NCI-H128 (cell line): ENCODE measurements at regions not wholly inside any gene's neighbourhood (a gene's known extent, or its start where the extent isn't known, plus 50 kb on each side); places are given as distances from the start of the nearest gene placed in this dataset.

Source experiments
- DNase-seq: peaks from one replicate; lab custom pipeline; 2025; ENCODE audit not compliant: unreplicated experiment; lab: John Stamatoyannopoulos, UW

GRCh38 chr4:151998723-151999122 is 237.9 kb upstream of the GATB start:
- DNase-seq = no peak

DNA sequence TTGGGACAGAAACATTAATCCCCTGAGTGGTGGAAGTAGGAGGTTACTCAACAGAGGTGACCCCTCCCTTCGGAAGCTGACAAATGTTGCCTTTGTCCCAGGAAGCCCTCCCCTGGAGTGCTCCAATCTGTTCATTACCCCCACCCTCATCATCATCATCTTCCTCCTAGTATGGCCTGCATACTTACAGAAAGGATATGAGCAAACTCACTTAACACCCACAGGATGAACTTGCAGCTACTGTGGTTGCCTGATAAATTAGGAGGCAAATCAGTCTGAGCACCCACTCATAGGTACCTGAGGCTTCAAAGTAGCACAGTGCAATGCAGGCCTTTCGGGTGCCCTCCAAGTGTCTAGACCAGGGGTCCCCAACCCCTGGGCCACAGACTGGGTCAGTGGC is 236.7 kb upstream of the GATB start:
- no peak for DNase-seq

DNA sequence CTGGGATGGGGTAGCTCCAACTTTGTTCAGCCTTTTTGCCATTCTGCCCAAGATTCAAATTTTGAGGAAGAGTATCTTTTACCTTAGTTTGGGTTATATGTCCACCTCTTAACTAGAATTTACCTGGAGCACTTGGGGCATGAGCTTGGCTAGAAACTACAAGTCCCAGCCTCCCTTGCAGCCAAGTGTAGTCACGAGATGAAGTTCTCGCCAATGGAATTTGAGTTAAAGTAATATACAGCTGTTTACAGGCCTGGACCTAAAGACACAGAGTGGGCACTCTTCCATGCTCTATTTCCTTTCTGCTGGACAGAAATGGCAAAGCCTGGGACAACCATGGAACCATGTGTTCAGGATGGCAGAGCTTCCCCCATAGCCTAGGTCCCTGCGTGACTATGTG is 233.6 kb upstream of the GATB start:
- no peak for DNase-seq

DNA sequence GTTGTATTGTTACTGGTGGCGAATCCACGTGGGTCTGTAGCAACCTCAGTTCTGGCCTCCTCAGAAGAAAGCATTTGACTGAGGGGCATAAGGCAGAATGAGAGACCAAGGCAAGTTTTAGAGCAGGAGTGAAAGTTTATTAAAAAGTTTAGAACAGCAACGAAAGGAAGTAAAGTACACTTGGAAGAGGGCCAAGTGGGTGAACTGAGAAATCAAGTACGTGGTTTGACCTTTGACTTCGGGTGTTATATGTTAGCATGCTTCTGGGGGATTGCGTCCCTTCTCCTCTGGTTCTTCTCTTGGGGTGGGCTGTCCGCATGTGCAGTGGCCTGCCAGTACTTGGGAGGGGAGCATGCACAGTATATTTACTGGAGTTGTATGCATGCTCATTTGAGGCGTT is 232.7 kb upstream of the GATB start:
- DNase-seq = no peak

GRCh38 chr4:151992332-151993154 is 231.7 kb upstream of the GATB start:
- no peak for DNase-seq

- no peak for DNase-seq
Measured at GRCh38 chr4:151991884-151992167, 231.0 kb upstream of the GATB start.

- no peak for DNase-seq
Measured at GRCh38 chr4:151991001-151991883, 230.4 kb upstream of the GATB start.

- DNase-seq = no peak
Measured at GRCh38 chr4:151990201-151990600, 229.4 kb upstream of the GATB start.

GRCh38 chr4:151988591-151988990 is 227.8 kb upstream of the GATB start:
- DNase-seq = no peak

DNA sequence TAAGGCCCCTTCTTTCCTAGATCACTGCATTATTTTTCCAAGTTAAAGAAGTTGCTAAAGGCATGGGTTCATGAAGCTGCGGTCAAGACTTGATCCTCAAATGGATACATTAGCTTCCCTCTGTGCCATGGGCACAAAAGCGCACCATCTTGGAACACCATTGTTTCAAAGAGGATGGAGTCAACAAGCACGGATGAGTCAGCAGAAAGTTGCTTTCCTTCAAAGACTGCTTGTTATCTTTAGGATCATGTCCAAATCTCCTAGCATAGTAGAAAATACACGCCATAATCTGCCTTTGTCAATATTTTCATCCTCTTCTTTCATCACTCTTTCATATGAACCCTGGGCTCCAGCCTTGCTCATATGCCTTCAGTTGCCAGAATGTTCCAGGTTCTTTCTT is 226.8 kb upstream of the GATB start:
- no peak for DNase-seq

GRCh38 chr4:151983854-151984253 is 223.0 kb upstream of the GATB start:
- DNase-seq = no peak

DNA sequence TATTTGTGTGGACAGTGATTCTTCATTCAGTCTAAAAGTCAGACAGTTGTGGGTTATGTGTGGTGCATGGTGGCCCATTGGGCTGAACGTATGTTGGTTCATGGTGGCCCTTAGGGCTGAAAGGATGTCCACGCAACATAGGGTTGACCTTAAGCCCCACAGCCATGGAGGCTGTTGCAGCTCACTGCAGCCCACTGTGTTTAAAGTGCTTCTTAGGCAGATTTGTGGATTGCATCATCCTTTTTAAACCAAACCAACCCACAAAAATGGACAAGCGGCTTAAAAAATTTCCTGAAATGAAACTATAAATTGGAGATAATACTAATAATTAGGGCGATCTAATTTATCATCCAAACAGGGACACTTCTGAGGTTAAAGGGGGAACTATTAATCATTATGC is 219.0 kb upstream of the GATB start:
- DNase-seq = no peak

DNA sequence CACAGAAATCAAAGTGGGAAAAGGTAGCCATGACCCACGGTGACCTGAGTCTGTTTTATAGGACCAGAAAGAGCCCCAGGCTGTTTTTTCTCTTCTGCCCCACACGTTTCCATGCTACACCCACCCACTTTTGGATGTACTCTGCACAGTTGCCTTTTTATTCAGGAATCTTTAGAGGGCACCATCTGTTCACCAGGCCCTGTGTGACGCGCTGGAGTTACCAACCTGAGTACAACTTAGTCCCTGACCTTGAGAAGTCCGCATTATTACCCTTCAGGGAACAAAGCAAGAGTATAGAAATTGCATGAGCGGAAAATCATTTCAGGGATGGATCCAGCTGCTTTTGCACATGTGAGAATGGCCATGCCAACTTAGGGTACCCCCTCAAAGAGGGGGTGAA is 207.8 kb upstream of the GATB start:
- DNase-seq = no peak

DNA sequence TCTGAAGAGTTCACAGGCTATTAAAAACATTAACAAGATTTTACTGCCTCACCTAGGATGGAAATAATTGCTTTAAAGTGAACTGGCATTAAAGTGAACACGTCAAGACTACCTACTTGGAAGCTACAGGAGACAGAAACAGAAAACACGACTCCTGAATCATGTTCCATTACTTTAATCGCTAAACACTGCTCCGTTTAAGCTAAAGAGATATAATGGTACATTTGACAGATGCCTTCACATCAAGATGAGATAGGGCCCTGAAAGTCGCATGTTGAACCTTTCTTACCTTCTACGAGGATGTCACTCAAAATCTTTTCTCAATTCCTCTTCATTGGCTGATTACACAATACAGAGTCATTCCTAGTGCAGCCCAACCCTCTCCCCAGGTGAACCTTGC is 206.3 kb upstream of the GATB start:
- DNase-seq = no peak

DNA sequence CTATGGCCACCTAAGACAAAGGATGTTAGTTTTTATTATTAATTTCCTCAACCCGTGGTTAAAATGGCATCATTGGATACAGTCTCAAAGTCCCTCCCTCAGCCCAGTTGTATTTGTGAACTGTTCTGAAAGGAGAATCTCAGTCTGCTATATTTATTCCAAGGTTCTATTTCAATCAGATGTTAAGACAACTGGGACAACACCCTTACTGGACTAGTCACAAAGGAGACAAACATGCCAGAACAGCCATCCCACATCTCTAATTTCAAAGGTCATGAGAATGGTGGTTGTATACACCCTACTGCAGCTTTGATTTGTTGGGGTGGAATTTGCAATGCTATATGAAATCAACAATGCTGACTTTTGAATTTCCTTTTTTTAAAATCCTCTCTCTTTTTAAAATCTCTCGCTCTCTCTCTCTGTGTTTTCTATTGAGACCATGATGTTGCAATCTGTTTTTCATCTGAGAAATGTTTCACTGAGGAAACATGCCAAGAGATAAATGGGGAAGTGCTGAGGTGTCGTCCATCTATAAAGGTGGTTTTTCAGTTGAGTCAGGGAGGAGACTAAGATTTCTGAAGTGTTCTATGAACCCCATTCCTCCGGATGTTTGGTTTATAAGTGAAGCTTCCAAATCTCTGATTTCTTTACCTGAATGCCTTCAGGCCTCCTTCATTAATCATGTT is 201.5 kb upstream of the GATB start:
- no peak for DNase-seq

DNA sequence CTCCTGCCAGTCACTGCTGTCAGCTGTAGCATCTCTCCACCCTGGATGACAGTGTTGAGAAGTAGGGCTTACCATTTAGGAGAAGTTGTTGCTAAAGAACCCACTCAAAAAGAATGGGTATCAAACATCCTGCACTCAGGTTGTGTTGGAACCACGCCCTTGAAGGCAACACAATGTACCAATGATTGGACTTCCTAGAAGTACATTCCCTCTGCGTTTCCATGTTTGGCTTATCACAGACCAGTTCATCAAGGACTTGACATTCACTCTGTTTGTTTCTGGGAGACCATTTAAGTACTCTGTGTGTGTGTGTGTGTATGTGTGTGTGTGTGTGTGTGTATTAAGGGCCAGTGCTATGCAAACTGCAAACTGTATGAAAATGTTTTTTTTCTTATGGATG is 200.6 kb upstream of the GATB start:
- no peak for DNase-seq

- DNase-seq = no peak
Measured at GRCh38 chr4:151960449-151961230, 199.8 kb upstream of the GATB start.

DNA sequence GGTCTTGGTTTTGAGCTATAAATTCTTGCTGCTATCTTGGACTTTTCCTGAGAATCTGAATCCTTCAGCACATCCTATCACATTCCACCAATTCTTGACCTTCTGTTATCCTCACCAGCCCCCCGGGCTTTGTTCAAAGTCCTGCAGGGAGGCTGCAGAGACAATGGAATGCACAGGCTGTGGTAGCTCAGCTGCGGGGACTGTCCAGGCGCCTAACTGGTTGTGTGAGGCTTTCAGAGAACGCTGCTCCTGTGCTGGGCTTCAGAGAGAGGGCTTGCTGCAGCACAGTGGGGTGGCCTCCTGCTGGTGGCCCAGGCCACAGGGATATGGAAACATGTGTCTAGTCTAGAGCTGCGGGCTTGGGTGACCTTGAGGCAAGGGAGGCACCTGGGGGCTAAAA is 196.3 kb upstream of the GATB start:
- DNase-seq = no peak

DNA sequence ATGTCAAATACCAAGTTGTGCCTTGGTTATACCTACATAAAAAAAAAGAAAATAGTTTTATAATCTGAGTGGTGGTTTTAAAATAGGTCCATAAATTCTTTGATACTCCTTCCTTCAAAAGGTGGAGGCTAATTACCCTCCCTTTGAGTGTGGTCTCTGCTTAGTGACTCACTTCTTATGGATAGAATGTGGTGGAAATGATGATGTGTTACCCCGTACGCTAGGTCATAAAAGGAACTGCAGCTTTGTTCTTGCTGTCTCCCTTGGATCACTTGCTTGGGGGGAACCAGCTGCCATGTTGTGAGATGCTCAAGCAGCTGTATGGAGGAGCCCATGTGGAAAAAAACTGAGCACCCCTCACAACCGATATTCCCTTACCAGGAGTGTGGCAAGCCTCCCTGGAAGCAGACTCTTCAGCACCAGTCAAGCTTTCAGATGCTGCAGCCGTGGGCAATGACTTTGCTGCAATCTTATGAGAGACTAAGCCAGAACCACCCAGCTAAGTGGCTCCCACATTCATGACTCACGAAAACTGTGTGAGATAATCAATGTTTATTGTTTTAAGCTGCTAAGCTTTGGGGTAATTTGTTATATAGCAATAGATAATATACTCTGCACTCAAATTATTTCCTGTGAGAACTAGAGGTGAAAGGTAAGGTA is 195.0 kb upstream of the GATB start:
- DNase-seq = no peak

DNA sequence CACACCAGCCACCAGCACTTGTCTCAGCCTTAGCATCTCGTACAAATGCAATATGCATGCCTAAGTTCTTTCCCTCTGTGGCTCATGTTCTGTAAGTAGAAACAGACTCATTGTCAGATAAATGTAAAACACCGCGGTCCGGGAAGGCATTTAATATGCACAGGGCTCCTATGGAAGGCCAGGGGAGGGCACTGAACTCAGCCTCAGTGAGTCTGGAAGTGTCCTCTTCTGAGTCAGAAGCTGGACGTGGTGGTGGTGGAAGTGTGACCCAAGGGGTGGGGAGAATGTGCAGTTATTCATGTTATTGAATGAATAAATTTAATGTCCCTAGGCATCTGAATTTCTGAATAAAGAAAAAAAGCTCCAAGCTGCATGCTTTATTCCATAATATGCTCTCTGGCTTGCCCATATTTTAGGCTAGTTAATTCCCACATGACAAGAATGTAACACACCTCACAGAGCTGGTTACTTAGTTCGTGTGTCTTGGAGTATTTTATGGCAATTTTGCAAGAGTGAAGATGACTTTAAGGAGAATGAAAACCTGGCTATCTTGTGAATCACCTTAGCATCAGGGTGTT is 193.1 kb upstream of the GATB start:
- no peak for DNase-seq
